NB4 (cell line): ENCODE measurements at regions not wholly inside any gene's neighbourhood (a gene's known extent, or its start where the extent isn't known, plus 50 kb on each side); places are given as distances from the start of the nearest gene placed in this dataset.

Experiments
- CTCF ChIP-seq: IDR thresholded peaks from one replicate; pipeline ENCODE4 v1.5.1; 2012; ENCODE audit warnings: low read depth, low read length
- MAX ChIP-seq: IDR thresholded peaks from 2 replicates; pipeline ENCODE4 v1.6.1; 2011; ENCODE audit warnings: low read depth, low read length
- MYC ChIP-seq: IDR thresholded peaks from 2 replicates; pipeline ENCODE4 v1.6.1; 2011; ENCODE audit warnings: low read depth, low read length
- POLR2A ChIP-seq: IDR thresholded peaks from 2 replicates; pipeline ENCODE4 v1.6.1; 2011; ENCODE audit warnings: mild to moderate bottlenecking; ENCODE audit not compliant: insufficient read length; ENCODE audit errors: extremely low read depth

- TF ChIP-seq POLR2A, result no peak
- TF ChIP-seq CTCF, result no peak
- no peak for TF ChIP-seq MYC
- no peak for TF ChIP-seq MAX
Observed at GRCh38 chr3:152019508-152019907, 146.1 kb downstream of the SUCNR1 start.
